Right atrium auricular region (tissue), 2 donors: ENCODE measurements at regions not wholly inside any gene's neighbourhood (a gene's known extent, or its start where the extent isn't known, plus 50 kb on each side); places are given as distances from the start of the nearest gene placed in this dataset.
"Not testable (repeated sequence)": the region's sequence is repeated elsewhere in the genome, so short reads cannot be mapped to it uniquely, and the experiment has no call there.

Experiments
- DNase-seq: peaks from one replicate; pipeline ENCODE4 v3.0.0-alpha.2; 2019; ENCODE audit warnings: low spot score
- H3K27ac ChIP-seq, 2 donors: fragments of 200-600 bp; sonication (generic); 1 replicate in 1 of 2; 2 replicates in 1 of 2; pipeline ENCODE4 v1.5.1; 2016 to 2019
- H3K27me3 ChIP-seq, 2 donors: fragments of 200-600 bp; sonication (generic); one replicate each; pipeline versions ENCODE4 v1.5.1 to v1.6.0; 2017 to 2019
- H3K36me3 ChIP-seq: fragments of 200-600 bp; sonication (generic); one replicate; pipeline ENCODE4 v1.5.1; 2016
- H3K4me1 ChIP-seq, 2 donors: fragments of 200-600 bp; sonication (generic); one replicate each; pipeline versions ENCODE4 v1.5.1 to v1.6.0; 2017 to 2019
- H3K4me3 ChIP-seq, 2 donors: fragments of 200-600 bp; sonication (generic); 1 replicate in 1 of 2; 2 replicates in 1 of 2; pipeline ENCODE4 v1.5.1; 2017 to 2019; ENCODE audit warnings: mild to moderate bottlenecking in 1 of 2, moderate library complexity in 1 of 2
- H3K9me3 ChIP-seq, 2 donors: fragments of 200-600 bp; sonication (generic); one replicate each; pipeline ENCODE4 v1.5.1; 2019
- CTCF ChIP-seq, 2 donors: fragments of 200-600 bp; sonication (generic); IDR thresholded peaks; one replicate each; pipeline ENCODE4 v1.5.1; 2019; ENCODE audit warnings: antibody characterized with exemption in 2 of 2

DNA sequence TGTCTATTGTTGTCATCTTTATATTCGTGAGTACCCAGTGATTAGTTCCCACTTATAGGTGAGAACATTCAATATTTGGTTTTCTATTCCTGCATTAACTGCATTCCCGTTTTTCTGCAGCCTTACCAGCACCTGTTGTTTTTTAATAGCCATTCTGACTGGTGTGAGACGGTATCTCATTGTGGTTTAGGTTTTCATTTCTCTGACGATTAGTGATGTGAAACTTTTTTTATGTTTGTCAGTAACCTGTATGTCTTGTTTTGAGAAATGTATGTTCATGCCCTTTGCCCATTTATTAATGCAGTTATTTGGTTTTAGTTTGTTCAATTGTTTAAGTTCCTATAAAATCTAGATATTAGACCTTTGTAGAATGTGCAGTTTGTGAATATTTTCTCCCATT lies 546.0 kb upstream of the RORB start:
- no peaks in the 10 kb centered on the region for H3K27me3 ChIP-seq
- no peak overlapping the region for H3K27ac ChIP-seq
- H3K4me3 ChIP-seq: no peak overlapping the region
- no peak for DNase-seq
- peaks cover 0 to 9% of the 10 kb centered on the region in 2 donors for H3K9me3 ChIP-seq
- H3K4me1 ChIP-seq: no peaks in the 10 kb centered on the region
- no peak for TF ChIP-seq CTCF (IDR thresholded peaks at IDR 0.05)
- no peaks in the 10 kb centered on the region for H3K36me3 ChIP-seq

GRCh38 chr9:73962792-73963191 lies 534.3 kb upstream of the RORB start:
- Histone ChIP-seq H3K27me3 (no peaks in the 10 kb centered on the region), H3K36me3 (no peaks in the 10 kb centered on the region), H3K4me3 (no peak overlapping the region), H3K27ac (no peak overlapping the region), H3K9me3 (no peaks in the 10 kb centered on the region), H3K4me1 (no peaks in the 10 kb centered on the region)
- no peak for DNase-seq
- no peak for TF ChIP-seq CTCF (IDR thresholded peaks at IDR 0.05)

DNA sequence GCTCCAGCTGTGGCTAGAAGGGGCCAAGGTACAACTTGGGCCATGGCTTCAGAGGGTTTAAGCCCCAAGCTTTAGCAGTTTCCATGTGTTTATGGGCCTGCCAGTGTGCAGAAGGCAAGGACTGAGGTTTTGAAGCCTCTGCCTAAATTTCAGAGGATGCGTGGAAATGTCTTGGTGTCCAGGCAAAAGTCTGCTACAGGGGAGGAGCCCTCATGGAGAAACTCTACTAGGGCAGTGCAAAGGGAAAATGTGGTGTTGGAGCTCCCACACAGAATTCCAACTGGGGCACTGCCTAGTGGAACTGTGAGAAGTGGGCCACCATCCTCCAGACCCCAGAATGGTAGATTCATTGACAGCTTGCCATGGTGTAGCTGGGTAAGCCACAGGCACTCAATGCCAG lies 527.2 kb upstream of the RORB start:
- H3K27me3 ChIP-seq: no peaks in the 10 kb centered on the region

GRCh38 chr9:73976424-73976823 lies 520.7 kb upstream of the RORB start:
- H3K4me3 ChIP-seq, H3K36me3 ChIP-seq, H3K27me3 ChIP-seq, H3K9me3 ChIP-seq, H3K27ac ChIP-seq, H3K4me1 ChIP-seq, DNase-seq: not testable (repeated sequence)

More for the DNA sequence above, 527.2 kb upstream of the RORB start:
- no peaks in the 10 kb centered on the region for H3K4me1 ChIP-seq
- H3K36me3 ChIP-seq: no peaks in the 10 kb centered on the region
- no peak for DNase-seq
- H3K9me3 ChIP-seq: peaks cover 0 to 7% of the 10 kb centered on the region in 2 donors
- no peak overlapping the region for H3K27ac ChIP-seq
- no peak for TF ChIP-seq CTCF (IDR thresholded peaks at IDR 0.05)
- no peak overlapping the region for H3K4me3 ChIP-seq

DNA sequence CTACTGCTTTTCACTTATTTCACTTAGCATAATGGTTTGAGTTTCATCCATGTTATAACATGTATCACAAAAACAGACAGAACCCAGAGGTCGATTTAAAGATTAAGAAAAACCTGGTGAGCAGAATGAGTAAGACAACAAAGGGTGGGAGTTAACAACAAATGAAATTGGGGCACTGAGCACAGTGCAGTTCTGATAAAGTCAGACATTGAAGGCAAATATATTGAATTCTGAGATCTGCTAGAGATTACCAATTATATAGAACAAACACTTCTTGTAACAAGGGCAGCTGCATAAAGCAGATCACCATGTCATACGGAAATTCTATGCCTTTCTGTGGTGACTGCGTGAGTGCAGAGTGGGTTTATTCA lies 517.3 kb upstream of the RORB start:
- no peak for TF ChIP-seq CTCF (IDR thresholded peaks at IDR 0.05)

DNA sequence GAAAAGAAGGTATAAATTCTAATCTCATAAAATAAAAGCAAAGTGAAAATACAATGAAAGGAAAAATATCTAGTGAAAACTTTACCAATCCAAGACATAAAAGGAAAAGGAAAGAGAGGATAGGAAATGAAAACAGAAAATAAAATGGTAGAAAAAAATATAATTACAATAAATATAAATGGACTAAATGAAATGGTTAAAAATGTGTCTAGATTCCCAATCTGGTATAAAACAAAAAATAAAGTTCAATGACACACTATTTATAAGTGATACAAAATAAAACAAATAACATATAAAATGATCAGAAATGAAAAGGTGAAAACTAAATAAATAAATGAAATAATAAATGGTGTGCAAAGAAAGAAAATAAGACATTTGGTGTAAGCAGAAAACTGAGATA lies 516.4 kb upstream of the RORB start:
- TF ChIP-seq CTCF (IDR thresholded peaks at IDR 0.05): no peak
- H3K27ac ChIP-seq: no peak overlapping the region
- no peaks in the 10 kb centered on the region for H3K36me3 ChIP-seq
- H3K4me3 ChIP-seq: no peak overlapping the region
- no peak for DNase-seq
- no peaks in the 10 kb centered on the region for H3K4me1 ChIP-seq
- H3K9me3 ChIP-seq: no peaks in the 10 kb centered on the region
- H3K27me3 ChIP-seq: no peaks in the 10 kb centered on the region

More for the DNA sequence above, 517.3 kb upstream of the RORB start:
- Histone ChIP-seq H3K36me3 (no peaks in the 10 kb centered on the region), H3K27ac (no peak overlapping the region), H3K27me3 (no peaks in the 10 kb centered on the region), H3K9me3 (no peaks in the 10 kb centered on the region), H3K4me3 (no peak overlapping the region), H3K4me1 (no peaks in the 10 kb centered on the region)
- no peak for DNase-seq
